ENCODE measurements at regions not wholly inside any gene's neighbourhood (a gene's known extent, or its start where the extent isn't known, plus 50 kb on each side); places are given as distances from the start of the nearest gene placed in this dataset.
"Not testable (repeated sequence)": the region's sequence is repeated elsewhere in the genome, so short reads cannot be mapped to it uniquely, and the experiment has no call there.

- no peak for DNase-seq
These were observed 288.2 kb upstream of the UGT8 start for GRCh38 chr4:114310296-114310925.

- DNase-seq, result no peak
These were observed 286.8 kb upstream of the UGT8 start for GRCh38 chr4:114311787-114312186.

- DNase-seq, result no peak
These were observed 286.3 kb upstream of the UGT8 start for GRCh38 chr4:114312338-114312737.

- no peak for DNase-seq
These were observed 281.8 kb upstream of the UGT8 start for GRCh38 chr4:114316789-114317188.

- no peak for DNase-seq
These were observed 281.0 kb upstream of the UGT8 start for GRCh38 chr4:114317564-114317963.

GRCh38 chr4:114318309-114318708, 280.3 kb upstream of the UGT8 start:
- DNase-seq, result no peak

- no peak for DNase-seq
These were observed 278.5 kb upstream of the UGT8 start for GRCh38 chr4:114320126-114320525.

GRCh38 chr4:114321366-114321765, 277.2 kb upstream of the UGT8 start:
- DNase-seq, result no peak

GRCh38 chr4:114323841-114324240, 274.8 kb upstream of the UGT8 start:
- DNase-seq, result no peak

- no peak for DNase-seq
These were observed 272.2 kb upstream of the UGT8 start for GRCh38 chr4:114326358-114326757.

- no peak for DNase-seq
These were observed 266.5 kb upstream of the UGT8 start for GRCh38 chr4:114332119-114332518.

- not testable (repeated sequence) for DNase-seq
These were observed 264.2 kb upstream of the UGT8 start for GRCh38 chr4:114334363-114334762.

- no peak for DNase-seq
These were observed 263.7 kb upstream of the UGT8 start for GRCh38 chr4:114334884-114335330.

GRCh38 chr4:114335339-114335738, 263.3 kb upstream of the UGT8 start:
- DNase-seq, result no peak

GRCh38 chr4:114343015-114343414, 255.6 kb upstream of the UGT8 start:
- no peak for DNase-seq

GRCh38 chr4:114349543-114350175, 248.9 kb upstream of the UGT8 start:
- no peak for DNase-seq

- no peak for DNase-seq
These were observed 239.7 kb upstream of the UGT8 start for GRCh38 chr4:114358901-114359300.

GRCh38 chr4:114361249-114361648, 237.4 kb upstream of the UGT8 start:
- DNase-seq, result no peak

GRCh38 chr4:114364857-114365256, 233.8 kb upstream of the UGT8 start:
- no peak for DNase-seq

GRCh38 chr4:114365591-114365990, 233.0 kb upstream of the UGT8 start:
- DNase-seq, result no peak

GRCh38 chr4:114366368-114366767, 232.2 kb upstream of the UGT8 start:
- DNase-seq, result no peak

GRCh38 chr4:114368751-114369150, 229.9 kb upstream of the UGT8 start:
- DNase-seq, result no peak

- DNase-seq, result no peak
These were observed 225.1 kb upstream of the UGT8 start for GRCh38 chr4:114373508-114373907.

- DNase-seq, result no peak
These were observed 220.2 kb upstream of the UGT8 start for GRCh38 chr4:114378305-114378903.

- DNase-seq, result no peak
These were observed 215.5 kb upstream of the UGT8 start for GRCh38 chr4:114383067-114383466.

Data from NCI-H187 treated with DMSO at 0.1 percent for 48 hours (cell line).